Mucosa of stomach (tissue), 1 donor: ENCODE measurements at regions not wholly inside any gene's neighbourhood (a gene's known extent, or its start where the extent isn't known, plus 50 kb on each side); places are given as distances from the start of the nearest gene placed in this dataset.
"Not testable (repeated sequence)": the region's sequence is repeated elsewhere in the genome, so short reads cannot be mapped to it uniquely, and the experiment has no call there.

ENCODE experiments used
- H3K27me3 ChIP-seq: one replicate; pipeline ENCODE4 v1.7.0; 2013; ENCODE audit warnings: mild to moderate bottlenecking, low read length; ENCODE audit not compliant: control insufficient read depth, insufficient read depth
- H3K36me3 ChIP-seq: one replicate; pipeline ENCODE4 v1.7.0; 2013; ENCODE audit warnings: low read length; ENCODE audit not compliant: control insufficient read depth, insufficient read depth
- H3K4me1 ChIP-seq: one replicate; pipeline ENCODE4 v1.7.0; 2013; ENCODE audit warnings: mild to moderate bottlenecking, low read length; ENCODE audit not compliant: control insufficient read depth, insufficient read depth
- H3K4me3 ChIP-seq: one replicate; pipeline ENCODE4 v1.7.0; 2013; ENCODE audit warnings: low read length
- H3K9ac ChIP-seq: one replicate; pipeline ENCODE4 v1.7.0; 2013; ENCODE audit warnings: mild to moderate bottlenecking, low read length, moderate library complexity
- H3K9me3 ChIP-seq: one replicate; pipeline ENCODE4 v1.7.0; 2013; ENCODE audit warnings: mild to moderate bottlenecking, low read length, moderate library complexity; ENCODE audit not compliant: control insufficient read depth
- donor health status: Pancreatic carcinoma.

DNA sequence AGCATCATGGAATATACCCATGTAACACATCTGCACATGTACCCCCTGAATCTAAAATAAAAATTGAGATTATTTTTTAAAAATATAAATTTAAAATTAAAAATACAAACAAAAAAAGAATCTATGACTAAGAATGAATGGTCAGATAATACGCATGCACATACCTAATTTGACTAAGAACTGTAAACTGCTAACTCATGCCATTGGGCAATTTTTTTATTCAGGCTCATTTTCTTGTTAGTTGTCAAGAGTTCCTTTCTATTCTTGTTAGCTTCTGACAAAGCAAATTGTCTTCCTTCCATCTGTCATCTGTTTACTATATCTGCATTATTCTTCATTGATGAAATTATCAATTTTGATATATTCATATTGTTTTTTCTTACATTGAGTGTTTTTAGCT, 69.5 kb upstream of the HAND1 start:
- no peaks in the 10 kb centered on the region for H3K36me3 ChIP-seq
- no peaks in the 10 kb centered on the region for H3K9me3 ChIP-seq
- no peaks in the 10 kb centered on the region for H3K27me3 ChIP-seq
- H3K9ac ChIP-seq = no peak overlapping the region
- H3K4me3 ChIP-seq = no peak overlapping the region
- H3K4me1 ChIP-seq = no peaks in the 10 kb centered on the region

DNA sequence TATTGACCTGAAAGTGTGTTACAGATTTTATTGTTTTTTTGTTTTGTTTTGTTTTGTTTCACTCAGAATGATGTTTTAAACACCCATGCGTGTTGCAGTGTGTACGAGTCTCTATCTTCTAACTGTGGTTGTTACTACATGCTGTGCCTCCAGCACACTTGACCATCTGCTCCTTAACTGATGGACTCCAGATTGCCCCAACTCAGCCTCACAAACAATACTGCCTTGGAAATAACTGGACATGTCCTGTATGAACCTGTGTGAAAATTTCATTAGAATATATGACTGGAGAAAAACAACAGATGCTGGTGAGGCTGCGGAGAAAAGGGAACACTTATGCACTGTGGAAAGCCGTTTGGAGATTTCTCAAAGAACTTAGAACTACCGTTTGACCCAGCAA, 68.7 kb upstream of the HAND1 start:
- Histone ChIP-seq H3K36me3 (no peaks in the 10 kb centered on the region), H3K27me3 (no peaks in the 10 kb centered on the region), H3K4me1 (no peaks in the 10 kb centered on the region), H3K9ac (no peak overlapping the region), H3K4me3 (no peak overlapping the region), H3K9me3 (no peaks in the 10 kb centered on the region)

DNA sequence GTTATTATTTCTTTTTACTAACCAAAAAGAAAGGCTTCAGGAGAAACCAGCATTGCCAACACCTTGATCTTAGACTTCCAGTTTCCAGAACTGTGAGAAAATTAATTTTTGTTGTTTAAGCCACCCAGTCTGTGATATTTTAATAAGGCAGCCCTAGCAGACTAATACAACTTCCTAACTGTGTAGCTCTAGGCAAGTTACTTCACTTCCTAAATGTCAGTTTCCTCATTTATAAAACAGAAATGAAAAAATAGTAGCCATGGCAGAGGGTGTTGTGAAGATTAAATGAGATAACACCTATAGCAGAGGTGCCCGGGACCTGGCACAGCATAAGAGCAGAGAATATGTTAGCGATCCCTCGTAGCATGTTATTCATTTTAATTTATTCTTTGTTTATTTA, 66.6 kb upstream of the HAND1 start:
- Histone ChIP-seq H3K4me3 (no peak overlapping the region), H3K27me3 (peaks cover 3% of the 10 kb centered on the region), H3K4me1 (no peaks in the 10 kb centered on the region), H3K36me3 (no peaks in the 10 kb centered on the region), H3K9me3 (no peaks in the 10 kb centered on the region), H3K9ac (no peak overlapping the region)

DNA sequence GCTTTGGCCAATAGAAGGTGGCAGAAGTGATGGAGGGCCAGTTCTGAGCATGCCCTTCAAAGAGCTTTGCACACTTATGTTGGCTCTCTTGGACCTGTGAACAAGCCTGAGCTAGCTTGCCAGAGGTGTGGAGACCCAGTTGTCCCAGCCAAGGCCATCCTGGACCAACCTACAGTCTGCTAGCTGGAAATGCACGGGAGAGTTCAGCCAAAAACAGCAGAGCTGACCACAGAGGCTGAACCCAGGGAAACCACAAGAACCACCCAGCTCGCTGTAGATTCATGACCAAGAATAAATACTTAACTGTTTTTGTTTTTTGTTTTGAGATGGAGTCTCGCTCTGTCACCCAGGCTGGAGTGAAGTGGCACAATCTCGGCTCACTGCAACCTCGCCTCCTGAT, 65.4 kb upstream of the HAND1 start:
- no peak overlapping the region for H3K9ac ChIP-seq
- no peak overlapping the region for H3K4me3 ChIP-seq
- H3K9me3 ChIP-seq = no peaks in the 10 kb centered on the region
- H3K27me3 ChIP-seq = peaks cover 3% of the 10 kb centered on the region
- H3K36me3 ChIP-seq = no peaks in the 10 kb centered on the region
- no peaks in the 10 kb centered on the region for H3K4me1 ChIP-seq

DNA sequence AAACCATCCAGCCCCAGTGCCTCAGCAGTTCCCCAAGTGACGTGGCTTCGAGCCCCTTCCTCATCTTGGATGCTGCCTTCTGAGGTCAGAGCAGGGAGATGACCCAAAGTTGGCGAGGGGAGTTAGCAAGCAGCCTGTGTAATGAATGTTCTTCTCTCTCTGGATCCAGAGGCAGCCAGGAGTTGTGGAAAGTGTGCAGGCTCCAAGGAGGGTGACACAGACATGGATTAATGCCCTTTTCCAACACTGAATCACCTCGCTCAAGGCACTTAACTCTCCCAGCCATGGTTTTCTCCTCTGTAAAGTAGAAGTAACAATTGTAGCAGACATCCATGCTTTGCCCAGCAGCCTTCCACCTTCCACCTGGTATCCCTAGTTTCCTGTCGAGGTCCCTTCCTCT, 64.6 kb upstream of the HAND1 start:
- H3K9me3 ChIP-seq = no peaks in the 10 kb centered on the region
- no peak overlapping the region for H3K9ac ChIP-seq
- H3K4me3 ChIP-seq = no peak overlapping the region
- no peaks in the 10 kb centered on the region for H3K36me3 ChIP-seq
- H3K4me1 ChIP-seq = no peaks in the 10 kb centered on the region
- H3K27me3 ChIP-seq = peaks cover 3% of the 10 kb centered on the region

DNA sequence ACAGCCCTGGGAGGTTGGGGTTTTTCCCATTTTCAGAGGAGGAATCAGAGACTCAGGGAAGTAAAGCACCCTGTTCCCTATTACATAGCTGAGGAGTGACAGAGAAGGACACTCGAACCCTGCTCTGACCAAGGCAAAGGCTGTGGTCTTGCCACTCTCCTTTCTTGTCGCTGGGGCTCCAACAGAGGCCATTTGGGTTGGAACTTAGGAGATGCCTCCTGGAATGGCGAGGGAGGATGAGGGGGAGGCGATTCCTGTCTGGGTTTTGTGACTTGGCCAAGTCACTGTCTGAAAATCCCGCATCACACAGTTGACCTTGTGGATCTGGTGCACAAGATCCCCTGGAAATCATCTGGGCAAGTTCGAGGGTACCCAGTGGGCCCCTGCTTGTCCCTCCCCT, 64.0 kb upstream of the HAND1 start:
- Histone ChIP-seq H3K4me1 (no peaks in the 10 kb centered on the region), H3K9me3 (no peaks in the 10 kb centered on the region), H3K27me3 (peaks cover 3% of the 10 kb centered on the region)

DNA sequence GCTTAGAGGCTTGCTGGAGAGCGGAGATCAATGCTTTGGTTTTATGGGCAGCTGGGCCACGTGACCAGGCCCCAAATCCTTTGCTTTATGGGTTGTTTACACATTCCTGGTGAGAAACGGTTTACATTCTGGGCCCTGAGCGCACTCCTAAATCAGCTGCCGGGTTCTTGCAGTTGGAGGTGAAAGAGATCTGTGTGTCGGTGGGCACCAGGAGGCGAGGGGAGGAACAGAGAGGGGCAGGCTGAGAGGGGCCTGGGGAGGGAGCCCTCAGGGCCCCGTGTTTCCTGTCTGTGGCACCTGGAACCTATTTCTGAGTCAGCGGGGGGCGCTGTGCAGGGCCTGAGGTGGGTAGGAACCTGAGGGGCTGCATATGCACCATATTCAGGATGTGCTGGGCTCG, 63.5 kb upstream of the HAND1 start:
- no peaks in the 10 kb centered on the region for H3K4me1 ChIP-seq
- H3K9ac ChIP-seq = no peak overlapping the region
- no peaks in the 10 kb centered on the region for H3K36me3 ChIP-seq
- no peaks in the 10 kb centered on the region for H3K9me3 ChIP-seq
- no peak overlapping the region for H3K4me3 ChIP-seq
- H3K27me3 ChIP-seq = peaks cover 3% of the 10 kb centered on the region

More for the DNA sequence above, 64.0 kb upstream of the HAND1 start:
- Histone ChIP-seq H3K9ac (no peak overlapping the region), H3K36me3 (no peaks in the 10 kb centered on the region), H3K4me3 (no peak overlapping the region)

DNA sequence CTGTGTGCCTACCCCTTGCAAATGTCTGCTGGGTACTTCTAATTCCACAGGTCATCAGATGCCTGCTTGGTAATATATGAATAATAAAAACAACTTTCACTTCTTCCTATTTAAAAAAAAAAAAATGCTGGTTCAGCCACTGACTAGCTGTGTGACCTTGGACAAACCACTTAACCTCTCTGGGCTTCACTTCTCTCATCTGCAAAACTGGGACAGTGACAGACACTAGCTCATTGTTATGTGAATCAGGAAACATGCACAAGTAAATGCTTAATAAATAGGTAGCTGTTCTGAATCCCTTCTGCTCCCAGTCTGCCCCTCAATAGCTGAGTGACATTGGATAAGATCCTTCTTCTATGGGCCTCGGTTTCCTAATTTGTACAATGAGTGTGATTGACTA, 62.6 kb upstream of the HAND1 start:
- H3K9me3 ChIP-seq = no peaks in the 10 kb centered on the region
- no peaks in the 10 kb centered on the region for H3K36me3 ChIP-seq
- no peak overlapping the region for H3K9ac ChIP-seq
- no peak overlapping the region for H3K4me3 ChIP-seq
- H3K4me1 ChIP-seq = no peaks in the 10 kb centered on the region
- peaks cover 3% of the 10 kb centered on the region for H3K27me3 ChIP-seq

DNA sequence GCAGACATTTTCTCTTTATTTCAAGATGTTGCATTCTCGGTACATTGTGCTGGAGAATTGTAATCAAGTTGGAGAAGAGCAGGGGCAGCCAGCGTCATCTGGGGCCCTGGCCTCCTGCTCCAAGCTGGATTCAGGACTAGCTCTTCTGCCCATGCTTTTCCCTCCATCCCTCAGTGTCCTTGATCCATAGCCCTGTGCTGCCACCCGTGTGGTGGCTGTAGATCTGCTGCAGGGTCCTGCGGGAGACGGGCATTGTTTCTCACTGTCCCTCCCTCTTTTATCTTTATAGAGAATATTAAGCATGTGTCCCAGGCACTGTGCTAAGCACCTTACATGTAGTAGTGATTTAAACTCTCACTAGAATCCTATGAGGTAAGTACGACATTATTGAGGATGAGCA, 60.5 kb upstream of the HAND1 start:
- Histone ChIP-seq H3K4me1 (no peaks in the 10 kb centered on the region), H3K36me3 (no peaks in the 10 kb centered on the region), H3K9ac (no peak overlapping the region), H3K4me3 (no peak overlapping the region), H3K27me3 (peaks cover 3% of the 10 kb centered on the region), H3K9me3 (no peaks in the 10 kb centered on the region)

DNA sequence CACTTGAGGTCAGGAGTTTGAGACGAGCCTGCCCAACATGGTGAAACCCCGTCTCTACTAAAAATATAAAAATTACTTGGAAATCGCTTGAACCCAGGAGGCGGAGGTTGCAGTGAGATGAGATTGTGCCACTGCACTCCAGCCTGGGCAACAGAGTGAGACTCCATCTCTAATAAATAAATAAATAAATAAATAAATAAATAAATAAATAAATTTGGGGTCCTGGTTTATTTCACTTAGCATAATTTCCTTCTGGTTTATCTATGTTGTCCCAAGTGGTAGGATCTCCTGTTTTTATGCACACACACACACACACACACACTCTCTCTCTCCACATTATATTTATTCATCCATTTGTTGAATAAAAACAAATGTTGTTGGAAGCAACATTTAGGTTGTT, 58.4 kb upstream of the HAND1 start:
- not testable (repeated sequence) for H3K4me1 ChIP-seq, H3K9ac ChIP-seq, H3K4me3 ChIP-seq, H3K36me3 ChIP-seq, H3K9me3 ChIP-seq, H3K27me3 ChIP-seq

DNA sequence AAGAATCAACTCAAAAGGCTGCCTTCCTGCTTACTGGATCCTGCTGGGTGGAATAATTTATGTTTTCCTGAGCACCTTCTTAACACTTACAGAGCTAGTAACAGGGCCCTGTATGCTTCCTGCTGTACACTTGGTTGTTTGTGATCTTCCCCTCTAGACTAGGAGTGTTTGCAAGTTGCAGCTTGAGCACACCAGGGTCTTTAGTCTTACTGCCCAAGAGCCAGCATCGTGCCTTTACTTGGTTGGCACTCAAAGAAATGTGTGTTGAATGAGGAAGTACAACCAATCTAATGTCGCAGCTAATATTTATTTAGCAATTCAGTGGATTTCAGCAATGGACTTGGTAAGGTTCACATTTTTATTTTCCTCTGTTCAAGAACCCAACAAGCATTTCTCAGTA, 57.5 kb upstream of the HAND1 start:
- H3K4me3 ChIP-seq = no peak overlapping the region

DNA sequence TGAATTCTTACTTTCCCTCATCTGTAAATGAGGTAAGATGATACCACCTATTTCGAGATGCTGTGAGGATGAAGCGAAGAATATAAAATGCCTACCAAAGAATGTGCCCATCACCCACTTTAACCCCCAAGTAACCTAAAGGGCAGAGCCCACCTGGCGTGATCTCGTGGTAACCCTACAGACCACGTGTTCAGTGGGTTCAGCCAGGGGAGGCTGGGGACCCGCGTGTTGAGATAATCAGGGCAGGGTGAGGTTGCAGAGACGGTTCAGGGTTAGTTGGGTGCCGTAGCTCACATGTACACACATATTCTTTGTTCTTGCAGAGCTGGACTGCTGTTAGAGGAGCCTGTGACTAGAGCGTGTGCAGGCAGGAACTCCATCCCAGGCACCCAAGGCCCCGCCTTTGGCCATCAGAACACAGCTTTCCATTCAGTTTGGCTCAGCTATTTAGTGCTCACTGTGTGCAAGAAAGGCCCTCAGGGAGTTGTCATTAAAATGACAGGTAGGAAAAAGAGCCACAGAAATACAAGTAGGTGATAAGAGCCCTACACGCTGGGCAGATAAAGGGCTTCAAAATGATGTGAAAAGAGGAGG, 56.5 kb upstream of the HAND1 start:
- Histone ChIP-seq H3K4me1 (no peaks in the 10 kb centered on the region), H3K4me3 (no peak overlapping the region), H3K36me3 (no peaks in the 10 kb centered on the region), H3K9me3 (no peaks in the 10 kb centered on the region), H3K9ac (no peak overlapping the region), H3K27me3 (no peaks in the 10 kb centered on the region)

More for the DNA sequence above, 57.5 kb upstream of the HAND1 start:
- H3K4me1 ChIP-seq = no peaks in the 10 kb centered on the region
- H3K9me3 ChIP-seq = no peaks in the 10 kb centered on the region
- H3K27me3 ChIP-seq = peaks cover 3% of the 10 kb centered on the region
- H3K9ac ChIP-seq = no peak overlapping the region
- H3K36me3 ChIP-seq = no peaks in the 10 kb centered on the region

DNA sequence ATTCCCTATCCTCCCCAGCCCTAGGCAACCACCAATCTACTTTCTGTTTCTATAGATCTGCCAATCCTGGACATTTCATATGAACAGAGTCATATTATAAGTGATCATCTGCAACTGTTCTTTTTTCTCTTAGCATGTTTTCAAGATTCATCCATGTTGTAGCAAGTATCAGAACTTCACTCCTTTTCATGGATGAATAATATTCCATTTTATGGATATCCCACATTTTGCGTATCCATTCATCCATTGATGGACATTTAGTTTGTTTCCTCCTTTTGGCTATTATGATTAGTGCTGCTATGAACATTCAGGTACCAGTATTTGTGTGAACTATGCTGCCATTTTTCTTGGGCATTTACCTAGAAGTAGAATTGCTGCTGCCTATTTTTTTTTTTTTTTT, 51.3 kb upstream of the HAND1 start:
- Histone ChIP-seq H3K9ac (no peak overlapping the region), H3K36me3 (no peaks in the 10 kb centered on the region), H3K9me3 (no peaks in the 10 kb centered on the region), H3K27me3 (no peaks in the 10 kb centered on the region), H3K4me1 (no peaks in the 10 kb centered on the region), H3K4me3 (no peak overlapping the region)
